IMR-90 (cell line): ENCODE measurements at regions not wholly inside any gene's neighbourhood (a gene's known extent, or its start where the extent isn't known, plus 50 kb on each side); places are given as distances from the start of the nearest gene placed in this dataset.

Source experiments
- ATAC-seq: fragments of 200-7000 bp; cut with Tn5 transposase; 2 replicates; pipeline ENCODE4 v1.9.1; 2020; ENCODE audit warnings: low read depth, mild to moderate bottlenecking, moderate library complexity
- BruUV-seq: library from RNA; stranded (reverse); fragments of 400-500 nt; replicated peaks from 2 replicates; lab custom pipeline; 2021; lab: Mats Ljungman, UMichigan
- CTCF ChIA-PET: fragments of 300-600 bp; formaldehyde crosslinking; extraction: SDS; loops from one replicate; lab custom pipeline; 2021; ENCODE audit warnings: antibody characterized with exemption; lab: Yijun Ruan, JAX
- POLR2A ChIA-PET: fragments of 300-600 bp; sonication (Branson Sonifier 250); formaldehyde crosslinking; loops from one replicate; lab custom pipeline; 2022; ENCODE audit warnings: antibody characterized with exemption; ENCODE audit not compliant: unreplicated experiment; lab: Charles Lee
- DNase-seq: peaks from one replicate; pipeline ENCODE4 v3.0.0; 2013
- H2AFZ ChIP-seq: replicated peaks from 2 replicates; pipeline ENCODE3; 2013; ENCODE audit warnings: low read length, mild to moderate bottlenecking; ENCODE audit not compliant: poor library complexity
- H2AK5ac ChIP-seq: 2 replicates; pipeline ENCODE4 v1.6.1; 2013; ENCODE audit warnings: low read depth, low read length, inconsistent platforms
- H2AK9ac ChIP-seq: replicated peaks from 2 replicates; pipeline ENCODE3; 2013; ENCODE audit warnings: mild to moderate bottlenecking, low read depth, low read length, moderate library complexity; ENCODE audit not compliant: poor library complexity
- H2BK120ac ChIP-seq: 2 replicates; pipeline ENCODE4 v1.6.1; 2013; ENCODE audit warnings: low read depth, low read length, inconsistent platforms
- H2BK15ac ChIP-seq: 3 replicates; pipeline ENCODE4 v1.6.1; 2013; ENCODE audit warnings: low read depth, low read length, inconsistent platforms
- H2BK20ac ChIP-seq: 2 replicates; pipeline ENCODE4 v1.6.1; 2013; ENCODE audit warnings: low read depth, mild to moderate bottlenecking, inconsistent platforms, low read length, moderate library complexity
- H2BK5ac ChIP-seq: 2 replicates; pipeline ENCODE4 v1.6.1; 2013; ENCODE audit warnings: mild to moderate bottlenecking, low read depth, low read length, inconsistent platforms; ENCODE audit not compliant: poor library complexity, severe bottlenecking
- H3K14ac ChIP-seq: replicated peaks from 2 replicates; pipeline ENCODE4 v1.6.1; 2013; ENCODE audit warnings: low read depth, low read length, inconsistent platforms
- H3K18ac ChIP-seq: 2 replicates; pipeline ENCODE4 v1.6.1; 2013; ENCODE audit warnings: low read depth, low read length, control low read depth
- H3K23ac ChIP-seq: 2 replicates; pipeline ENCODE4 v1.6.1; 2013; ENCODE audit warnings: low read depth, low read length, inconsistent platforms
- H3K27ac ChIP-seq: 2 replicates; pipeline ENCODE4 v1.5.1; 2013; ENCODE audit warnings: mild to moderate bottlenecking, control low read depth, low read length; ENCODE audit not compliant: insufficient read depth
- H3K27me3 ChIP-seq: 2 replicates; pipeline ENCODE4 v1.6.1; 2013; ENCODE audit warnings: low read length; ENCODE audit not compliant: control insufficient read depth, insufficient read depth
- H3K36me3 ChIP-seq: 2 replicates; pipeline ENCODE4 v1.6.1; 2013; ENCODE audit warnings: low read length, mixed read lengths; ENCODE audit not compliant: control insufficient read depth, insufficient read depth
- H3K4ac ChIP-seq: 2 replicates; pipeline ENCODE4 v1.6.1; 2013; ENCODE audit warnings: low read depth, low read length, inconsistent platforms
- H3K4me1 ChIP-seq: 2 replicates; pipeline ENCODE4 v1.6.1; 2013; ENCODE audit warnings: low read length, mixed read lengths; ENCODE audit not compliant: control insufficient read depth, insufficient read depth
- H3K4me2 ChIP-seq: 2 replicates; pipeline ENCODE4 v1.6.1; 2013; ENCODE audit warnings: low read depth, mild to moderate bottlenecking, control low read depth, low read length, moderate library complexity
- H3K4me3 ChIP-seq: 2 replicates; pipeline ENCODE4 v1.5.1; 2013; ENCODE audit warnings: low read depth, mild to moderate bottlenecking, control low read depth, low read length, moderate library complexity; ENCODE audit not compliant: insufficient read depth
- H3K56ac ChIP-seq: 2 replicates; pipeline ENCODE4 v1.6.1; 2013; ENCODE audit warnings: low read length, inconsistent platforms; ENCODE audit not compliant: insufficient read depth; ENCODE audit errors: extremely low read depth
- H3K79me1 ChIP-seq, 2 experiments: 2 replicates each; pipeline ENCODE4 v1.6.1; 2013; ENCODE audit warnings: low read length in 2 of 2, inconsistent platforms in 1 of 2, low read depth in 1 of 2
- H3K9ac ChIP-seq: 2 replicates; pipeline ENCODE4 v1.6.1; 2013; ENCODE audit warnings: low read depth, low read length, control low read depth
- H3K9me1 ChIP-seq: 2 replicates; pipeline ENCODE4 v1.6.1; 2013; ENCODE audit warnings: low read length, inconsistent platforms; ENCODE audit not compliant: insufficient read depth
- H3K9me3 ChIP-seq: 2 replicates; pipeline ENCODE4 v1.6.1; 2013; ENCODE audit warnings: low read length; ENCODE audit not compliant: control insufficient read depth, insufficient read depth
- H4K20me1 ChIP-seq: 2 replicates; pipeline ENCODE4 v1.6.1; 2013; ENCODE audit warnings: low read length, inconsistent platforms; ENCODE audit not compliant: insufficient read depth
- H4K5ac ChIP-seq: 2 replicates; pipeline ENCODE4 v1.6.1; 2013; ENCODE audit warnings: mild to moderate bottlenecking, low read depth, low read length, control low read depth
- H4K8ac ChIP-seq, 2 experiments: 2 replicates each; pipeline ENCODE4 v1.6.1; 2013; ENCODE audit warnings: low read depth in 2 of 2, low read length in 2 of 2, control low read depth in 1 of 2, inconsistent platforms in 1 of 2
- H4K91ac ChIP-seq: 2 replicates; pipeline ENCODE4 v1.6.1; 2013; ENCODE audit warnings: low read depth, low read length, inconsistent platforms; ENCODE audit not compliant: insufficient read depth
- MAFK ChIP-seq: IDR thresholded peaks from 2 replicates; pipeline ENCODE4 v1.6.1; 2012; ENCODE audit warnings: low read depth, low read length, improper control_type of control experiment
- MAZ ChIP-seq: IDR thresholded peaks from 2 replicates; pipeline ENCODE4 v1.6.1; 2012; ENCODE audit warnings: low read depth, mild to moderate bottlenecking, low read length, improper control_type of control experiment, moderate library complexity, borderline replicate concordance
- POLR2A ChIP-seq: IDR thresholded peaks from 2 replicates; pipeline ENCODE4 v1.6.1; 2012; ENCODE audit warnings: mild to moderate bottlenecking, low read depth, low read length
- RCOR1 ChIP-seq: IDR thresholded peaks from 2 replicates; pipeline ENCODE4 v1.6.1; 2012; ENCODE audit warnings: mild to moderate bottlenecking, low read length, improper control_type of control experiment; ENCODE audit not compliant: insufficient replicate concordance
- RFX5 ChIP-seq: IDR thresholded peaks from 2 replicates; pipeline ENCODE4 v1.8.0; 2012; ENCODE audit warnings: low read depth, mild to moderate bottlenecking, low read length, moderate library complexity
- WGBS, 2 experiments: methylation state at CpG; one replicate each; pipeline versions ENCODE4 v1.1.5 to v1.1.7; 2013; ENCODE audit warnings: missing lambda C conversion rate in 2 of 2; ENCODE audit not compliant: insufficient read length in 1 of 2; ENCODE audit errors: extremely low coverage in 2 of 2; 5-methylcytosine and 5-hydroxymethylcytosine counted together
- dilution Hi-C: fragments of 300-500 bp; cut with HindIII; formaldehyde crosslinking; loops from one replicate; pipeline ENCODE4 v1.14.3; 2018; ENCODE audit warnings: low sequenced_read_pairs; ENCODE audit not compliant: unreplicated experiment
- in situ Hi-C: fragments of 300-500 bp; cut with MboI; formaldehyde crosslinking; loops from 3 replicates; pipeline ENCODE4 v1.14.3; 2019; ENCODE audit warnings: low sequenced_read_pairs, inconsistent platforms, mixed read lengths
- intact Hi-C: fragments of 100-400 bp; cut with micrococcal nuclease; formaldehyde crosslinking; loops from 2 replicates; pipeline ENCODE4 v1.10.0; 2022

- no peak overlapping the region for H4K8ac ChIP-seq
- intact Hi-C loops, result no loop called here
- in situ Hi-C loops, result no loop called here
- TF ChIP-seq MAFK (no peak), MAZ (no peak), POLR2A (no peak), RCOR1 (no peak), RFX5 (no peak)
- no peaks in the 10 kb centered on the region for H3K9me3 ChIP-seq
- ATAC-seq, result no peak
- H3K4me2 ChIP-seq, result no peak overlapping the region
- no peak overlapping the region for H3K18ac ChIP-seq
- H3K36me3 ChIP-seq, result no peaks in the 10 kb centered on the region
- no peak for DNase-seq
- BruUV-seq, result no TSS peak
- H3K56ac ChIP-seq, result no peak overlapping the region
- H3K4ac ChIP-seq, result no peak overlapping the region
- H2BK15ac ChIP-seq, result no peak overlapping the region; the same call in 2 of the 3 replicates
- H3K4me3 ChIP-seq, result no peak overlapping the region
- H3K79me1 ChIP-seq, result no peaks in the 10 kb centered on the region
- H3K27ac ChIP-seq, result no peak overlapping the region
- CTCF ChIA-PET, result no interaction called here
- POLR2A ChIA-PET, result no interaction called here
- H3K4me1 ChIP-seq, result no peaks in the 10 kb centered on the region
- peak overlapping the region; percentile 32 for H2BK20ac ChIP-seq
- H3K9ac ChIP-seq, result no peak overlapping the region
- H4K91ac ChIP-seq, result no peak overlapping the region
- H2AK5ac ChIP-seq, result no peak overlapping the region
- H4K20me1 ChIP-seq, result no peaks in the 10 kb centered on the region
- dilution Hi-C loops, result no loop called here
- no peak overlapping the region for H2AFZ ChIP-seq
- H4K5ac ChIP-seq, result no peak overlapping the region
- 0 out of 2 replicates have a peak, but pooled peaks cover 3% of the 10 kb centered on the region for H3K9me1 ChIP-seq
- H3K27me3 ChIP-seq, result no peaks in the 10 kb centered on the region
- no peak overlapping the region for H2AK9ac ChIP-seq
- no peak overlapping the region for H3K23ac ChIP-seq
- H2BK5ac ChIP-seq, result no peak overlapping the region
- no peak overlapping the region for H3K14ac ChIP-seq
- H2BK120ac ChIP-seq, result peak overlapping the region; percentile 6; the same call in 1 of the 2 replicates
- WGBS, 2 experiments, result no CpG with 5 or more reads among the region's 2 CpGs
Measured at GRCh38 chr1:194476351-194476750, 1289.9 kb upstream of the B3GALT2 start.
